GM18505 (cell line): ENCODE measurements at regions not wholly inside any gene's neighbourhood (a gene's known extent, or its start where the extent isn't known, plus 50 kb on each side); places are given as distances from the start of the nearest gene placed in this dataset.

Experiments used
- ATAC-seq: cut with Tn5 transposase; IDR thresholded peaks from one replicate; pipeline ENCODE4 v1.9.1; 2021; ENCODE audit not compliant: unreplicated experiment
- POLR2A ChIP-seq: IDR thresholded peaks from 4 replicates; pipeline ENCODE4 v1.6.1; 2011; ENCODE audit warnings: borderline replicate concordance; ENCODE audit not compliant: insufficient read depth, insufficient read length; ENCODE audit errors: extremely low read depth

- ATAC-seq: no peak
- TF ChIP-seq POLR2A: no peak
These were observed 232.9 kb downstream of the ATP23 start for GRCh38 chr12:58174316-58174715.

- ATAC-seq: no peak
- TF ChIP-seq POLR2A: no peak
These were observed 235.0 kb downstream of the ATP23 start for GRCh38 chr12:58176296-58176869.

GRCh38 chr12:58177366-58177765 is 236.0 kb downstream of the ATP23 start:
- no peak for TF ChIP-seq POLR2A

DNA sequence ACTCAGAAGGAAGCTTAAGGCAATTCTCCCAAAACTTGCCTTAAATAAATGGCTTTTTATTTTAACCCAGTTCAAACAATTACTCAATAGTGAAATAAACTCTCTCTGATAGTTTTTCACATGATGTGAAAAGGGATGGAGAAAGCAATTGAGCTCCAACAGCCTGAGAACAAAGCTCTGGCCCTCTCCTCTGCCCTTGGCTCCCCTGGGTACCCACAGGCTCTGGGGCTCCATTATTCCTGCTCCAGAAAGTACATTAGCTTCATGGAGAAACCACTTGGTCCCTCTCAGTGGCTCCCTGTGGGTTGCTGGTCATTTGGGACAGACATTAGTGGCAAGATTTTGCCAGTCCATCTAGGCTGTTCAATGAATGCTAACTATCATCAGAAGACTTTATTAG is 242.8 kb downstream of the ATP23 start:
- TF ChIP-seq POLR2A: no peak
- ATAC-seq: no peak

More at GRCh38 chr12:58177366-58177765, 236.0 kb downstream of the ATP23 start:
- no peak for ATAC-seq

DNA sequence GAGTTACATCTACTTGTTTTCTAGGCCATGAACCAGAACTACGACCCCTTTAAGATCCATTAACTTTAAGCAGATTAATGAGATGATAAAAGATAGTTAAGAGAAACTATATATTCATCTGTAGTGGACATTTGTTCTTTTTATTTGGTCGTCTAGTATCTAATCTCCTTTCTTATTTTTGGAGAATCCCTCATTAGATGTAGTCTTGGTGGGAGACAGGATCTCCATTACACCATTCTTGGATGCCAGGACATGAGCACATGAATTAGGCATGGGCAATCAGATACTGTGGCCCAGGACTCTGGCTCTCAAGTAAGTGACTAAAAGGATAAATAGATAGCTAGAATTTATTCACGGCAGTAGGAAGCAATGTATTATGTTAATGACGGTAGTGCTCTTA is 245.0 kb downstream of the ATP23 start:
- TF ChIP-seq POLR2A: no peak
- ATAC-seq: no peak

GRCh38 chr12:58186914-58187313 is 245.5 kb downstream of the ATP23 start:
- no peak for TF ChIP-seq POLR2A
- no peak for ATAC-seq

DNA sequence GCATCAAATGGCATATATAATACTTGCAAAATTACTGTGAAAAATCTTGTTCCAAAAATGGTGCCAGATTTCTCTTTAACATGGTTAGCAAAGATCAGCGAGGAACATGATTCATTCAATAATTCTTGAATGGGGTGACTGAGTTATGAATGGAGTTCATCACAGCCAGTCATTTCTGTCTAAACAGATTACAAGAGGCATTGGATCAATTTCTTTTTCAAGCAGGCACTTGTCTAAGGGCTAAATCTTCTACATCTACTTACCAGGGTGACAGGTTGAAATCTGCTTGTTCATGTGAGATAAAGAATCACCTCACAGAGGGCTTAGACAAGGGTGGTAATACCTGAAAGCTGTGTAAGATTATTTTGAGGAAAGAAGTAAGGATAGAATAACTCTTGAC is 247.7 kb downstream of the ATP23 start:
- ATAC-seq: no peak
- no peak for TF ChIP-seq POLR2A

GRCh38 chr12:58189893-58190292 is 248.5 kb downstream of the ATP23 start:
- no peak for TF ChIP-seq POLR2A
- ATAC-seq: no peak

GRCh38 chr12:58190618-58191017 is 249.3 kb downstream of the ATP23 start:
- no peak for TF ChIP-seq POLR2A
- no peak for ATAC-seq

GRCh38 chr12:58196971-58197370 is 255.6 kb downstream of the ATP23 start:
- no peak for TF ChIP-seq POLR2A
- no peak for ATAC-seq

- no peak for ATAC-seq
- TF ChIP-seq POLR2A: no peak
These were observed 261.8 kb downstream of the ATP23 start for GRCh38 chr12:58202933-58203718.

GRCh38 chr12:58204071-58204470 is 262.7 kb downstream of the ATP23 start:
- ATAC-seq: no peak
- no peak for TF ChIP-seq POLR2A

DNA sequence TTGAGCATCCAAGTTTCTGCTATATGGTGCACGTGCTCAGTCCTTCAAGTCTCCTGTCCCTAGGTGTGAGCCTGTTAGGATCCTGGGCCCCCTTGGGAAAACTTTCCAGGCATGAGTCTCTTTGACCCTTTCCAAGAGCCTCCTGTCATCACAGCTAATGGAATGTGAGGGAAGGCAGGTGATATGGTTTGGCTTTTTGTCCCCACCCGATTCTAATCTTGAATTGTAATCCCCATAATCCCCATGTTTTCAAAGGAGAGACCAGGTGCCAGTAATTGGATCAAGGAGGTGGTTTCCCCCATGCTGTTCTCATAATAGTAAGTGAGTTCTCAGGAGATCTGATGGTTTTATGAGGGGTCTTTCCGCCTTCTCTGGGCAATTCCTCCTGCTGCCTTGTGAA is 265.5 kb downstream of the ATP23 start:
- no peak for TF ChIP-seq POLR2A
- no peak for ATAC-seq

- TF ChIP-seq POLR2A: no peak
- ATAC-seq: no peak
These were observed 269.8 kb downstream of the ATP23 start for GRCh38 chr12:58211211-58211610.

GRCh38 chr12:58217130-58217529 is 275.8 kb downstream of the ATP23 start:
- no peak for TF ChIP-seq POLR2A
- ATAC-seq: no peak

GRCh38 chr12:58224536-58225105 is 283.3 kb downstream of the ATP23 start:
- no peak for ATAC-seq
- no peak for TF ChIP-seq POLR2A
